ENCODE measurements at regions not wholly inside any gene's neighbourhood (a gene's known extent, or its start where the extent isn't known, plus 50 kb on each side); places are given as distances from the start of the nearest gene placed in this dataset.
"Not testable (repeated sequence)": the region's sequence is repeated elsewhere in the genome, so short reads cannot be mapped to it uniquely, and the experiment has no call there.

GRCh38 chr1:118445156-118445555 lies 260.1 kb upstream of the SPAG17 start:
- DNase-seq = no peak

GRCh38 chr1:118442214-118442613 lies 257.2 kb upstream of the SPAG17 start:
- no peak for DNase-seq

GRCh38 chr1:118437664-118438063 lies 252.6 kb upstream of the SPAG17 start:
- no peak for DNase-seq

- no peak for DNase-seq
These were observed 244.8 kb upstream of the SPAG17 start for GRCh38 chr1:118429856-118430255.

GRCh38 chr1:118421868-118422350 lies 236.9 kb upstream of the SPAG17 start:
- DNase-seq = no peak

- DNase-seq = no peak
These were observed 219.0 kb upstream of the SPAG17 start for GRCh38 chr1:118404024-118404423.

- no peak for DNase-seq
These were observed 212.4 kb upstream of the SPAG17 start for GRCh38 chr1:118397496-118397859.

- no peak for DNase-seq
These were observed 211.9 kb upstream of the SPAG17 start for GRCh38 chr1:118396829-118397495.

- no peak for DNase-seq
These were observed 211.3 kb upstream of the SPAG17 start for GRCh38 chr1:118396279-118396678.

GRCh38 chr1:118395430-118395991 lies 210.5 kb upstream of the SPAG17 start:
- DNase-seq = peak; percentile 23

- DNase-seq = no peak
These were observed 205.9 kb upstream of the SPAG17 start for GRCh38 chr1:118390955-118391354.

GRCh38 chr1:118388301-118388959 lies 203.4 kb upstream of the SPAG17 start:
- no peak for DNase-seq

- DNase-seq = no peak
These were observed 196.3 kb upstream of the SPAG17 start for GRCh38 chr1:118381197-118381869.

GRCh38 chr1:118377183-118377582 lies 192.2 kb upstream of the SPAG17 start:
- not testable (repeated sequence) for DNase-seq

GRCh38 chr1:118371612-118372011 lies 186.6 kb upstream of the SPAG17 start:
- no peak for DNase-seq

GRCh38 chr1:118370861-118371260 lies 185.8 kb upstream of the SPAG17 start:
- DNase-seq = no peak

GRCh38 chr1:118366286-118366685 lies 181.3 kb upstream of the SPAG17 start:
- DNase-seq = no peak

GRCh38 chr1:118364882-118365281 lies 179.9 kb upstream of the SPAG17 start:
- no peak for DNase-seq

- no peak for DNase-seq
These were observed 178.4 kb upstream of the SPAG17 start for GRCh38 chr1:118363396-118363795.

GRCh38 chr1:118360817-118361216 lies 175.8 kb upstream of the SPAG17 start:
- no peak for DNase-seq

- no peak for DNase-seq
These were observed 161.9 kb upstream of the SPAG17 start for GRCh38 chr1:118346936-118347335.

GRCh38 chr1:118340928-118341910 lies 156.2 kb upstream of the SPAG17 start:
- no peak for DNase-seq

All from NCI-H510A treated with DMSO at 0.1 percent for 48 hours (cell line).